Globus pallidus (tissue), 1 donor: ENCODE measurements at regions not wholly inside any gene's neighbourhood (a gene's known extent, or its start where the extent isn't known, plus 50 kb on each side); places are given as distances from the start of the nearest gene placed in this dataset.

Source experiments
- DNase-seq: peaks from one replicate; pipeline ENCODE4 v3.0.0-alpha.2; 2015; ENCODE audit warnings: low spot score

DNA sequence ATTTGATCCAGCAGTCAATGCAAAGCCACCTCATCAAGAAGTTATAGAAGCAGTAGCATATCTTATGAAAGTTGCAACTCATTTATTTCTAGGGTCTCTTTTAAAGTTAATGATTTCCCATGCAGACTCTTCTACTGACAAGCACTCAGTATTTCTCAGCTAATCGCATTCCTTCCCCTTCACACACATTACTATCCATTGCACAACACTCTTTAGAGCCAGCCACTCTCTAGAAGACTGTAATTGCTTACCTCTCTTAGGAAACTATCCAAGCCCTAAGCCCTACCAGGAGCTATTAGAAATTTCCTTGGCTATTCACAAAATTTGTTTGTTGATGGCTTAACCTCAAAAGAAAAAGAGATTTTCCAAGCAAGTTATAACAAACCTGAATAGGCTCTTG lies 106.0 kb downstream of the ADAMTS1 start:
- DNase-seq: no peak

DNA sequence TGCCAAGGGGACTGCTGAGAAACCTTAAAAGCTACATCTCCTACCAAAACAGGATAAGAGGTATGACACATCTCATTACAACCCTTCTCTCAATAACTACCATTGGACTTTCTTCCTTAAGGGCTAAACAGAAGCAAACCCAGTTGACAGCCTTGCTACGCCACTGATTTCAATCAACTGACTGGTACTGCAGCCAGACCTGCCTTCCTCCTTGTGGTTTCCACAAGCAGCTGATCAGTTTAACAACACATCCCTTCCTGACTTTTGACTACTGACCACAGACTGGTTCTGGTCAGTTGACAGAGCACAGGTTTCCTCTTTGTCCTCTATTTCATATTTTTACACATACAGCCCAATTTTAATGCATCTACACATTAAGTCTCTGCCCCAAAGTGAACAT lies 108.8 kb downstream of the ADAMTS1 start:
- DNase-seq: no peak

DNA sequence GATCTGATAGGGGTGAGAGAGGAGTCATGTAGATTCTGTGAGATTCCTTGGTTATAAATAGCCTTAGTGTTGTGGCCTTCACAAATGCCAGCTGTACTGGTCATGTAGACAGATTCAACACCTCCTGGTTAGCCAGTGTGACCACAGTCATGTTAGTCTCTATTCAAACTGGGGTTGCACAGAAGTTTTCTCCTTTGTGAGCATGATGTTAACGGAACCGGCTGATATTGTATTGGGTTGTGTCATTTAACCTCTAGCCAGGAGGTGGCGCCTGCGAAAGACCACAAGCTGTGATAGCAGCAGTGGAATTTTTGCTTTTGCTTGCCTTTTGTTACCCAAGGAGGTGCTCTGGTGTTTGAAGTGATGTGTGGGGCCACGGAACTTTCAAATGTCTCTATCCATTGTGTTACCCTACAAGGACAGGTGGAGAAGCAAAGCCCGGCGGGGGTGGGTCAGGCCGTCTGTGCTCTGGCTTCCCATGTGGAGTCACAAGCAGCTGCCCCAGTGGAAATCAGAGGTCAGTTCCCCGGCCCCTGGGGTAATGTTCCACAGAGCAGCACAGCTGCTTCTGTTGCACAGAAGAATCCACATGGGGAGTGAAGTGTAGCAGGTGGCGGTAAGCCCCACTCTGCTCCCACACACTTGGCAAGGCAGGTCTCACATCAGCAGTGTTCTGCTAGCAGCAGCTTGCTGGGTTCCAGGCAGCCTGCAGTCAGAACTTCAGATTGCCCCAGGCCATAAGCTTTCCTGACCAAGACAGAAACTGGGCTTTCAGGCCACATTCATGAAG lies 112.6 kb downstream of the ADAMTS1 start:
- peak; percentile 47 for DNase-seq

DNA sequence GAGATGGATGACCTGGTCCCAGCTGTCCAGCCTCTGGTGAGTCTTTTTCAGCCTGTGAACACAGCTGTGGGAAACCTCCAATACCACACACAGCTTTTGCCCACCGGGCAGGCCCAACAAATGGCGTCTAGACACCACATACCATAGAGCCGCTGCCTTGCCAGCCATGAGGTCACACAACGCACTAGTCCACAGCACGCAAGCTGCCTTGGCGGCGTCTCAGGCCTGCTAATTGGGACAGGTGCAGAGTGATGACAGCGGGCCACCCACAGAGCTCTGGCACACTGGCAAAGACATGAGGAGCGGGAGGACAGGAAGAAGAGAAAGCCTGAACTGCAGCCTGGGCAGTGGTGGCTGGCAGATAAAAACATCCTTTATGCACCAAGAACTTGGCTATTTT lies 125.5 kb downstream of the ADAMTS1 start:
- DNase-seq: no peak

DNA sequence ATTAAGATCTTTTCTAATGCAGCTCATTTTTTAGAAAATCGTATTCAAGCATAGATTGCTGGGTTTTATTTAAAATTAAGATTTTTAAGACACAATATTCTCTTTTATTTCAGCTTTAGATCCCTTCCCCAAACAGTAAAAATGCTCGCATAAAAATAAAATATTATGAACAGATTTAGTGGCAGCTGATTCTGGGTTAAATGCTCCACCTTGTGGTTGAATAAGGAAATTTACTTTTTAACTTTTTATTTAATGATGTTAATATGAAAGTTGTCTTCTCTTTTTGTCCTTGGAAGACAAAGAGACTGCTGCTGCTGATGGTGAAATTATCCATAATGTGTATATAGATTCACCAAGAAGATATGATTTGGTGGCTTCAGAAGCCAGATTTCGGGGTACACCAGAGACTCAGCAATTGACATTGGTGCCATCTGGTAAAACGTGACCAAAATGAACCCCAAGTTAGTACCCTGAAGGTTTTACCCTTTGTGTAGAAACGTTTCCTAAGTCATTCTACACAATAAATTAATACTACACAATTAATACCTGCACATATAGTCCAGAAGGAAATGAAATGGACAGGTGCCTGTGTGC lies 128.0 kb downstream of the ADAMTS1 start:
- peak; percentile 17 for DNase-seq

DNA sequence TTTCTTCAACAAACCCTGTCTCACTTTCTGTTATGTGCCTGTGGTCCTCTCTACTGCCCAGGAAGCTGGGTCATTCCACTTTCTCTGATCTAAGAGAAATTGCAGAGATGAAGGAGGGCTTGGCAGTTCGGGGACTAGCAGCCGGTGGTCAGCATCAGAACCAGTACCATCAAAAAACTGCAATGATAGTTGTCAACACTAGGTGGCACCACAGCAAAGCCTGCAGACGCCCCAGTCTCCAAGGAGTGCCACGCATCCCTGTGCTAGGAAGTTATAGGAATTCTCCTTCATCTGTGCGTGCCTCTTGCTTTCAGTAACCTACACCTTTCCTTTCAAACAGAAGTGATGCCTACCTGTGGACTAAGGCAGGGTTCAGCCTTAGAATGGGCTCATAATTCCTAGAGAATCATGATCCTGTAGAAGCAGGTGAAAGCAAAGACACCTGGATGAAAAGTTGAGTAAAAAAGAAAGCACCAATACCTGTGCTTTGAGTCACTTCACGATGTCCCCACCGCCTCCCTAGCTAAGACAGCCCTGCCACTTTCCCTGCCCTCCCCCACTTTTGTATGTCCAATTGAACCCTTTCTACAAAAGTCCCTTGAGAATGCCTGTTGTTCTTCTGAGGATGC lies 129.2 kb downstream of the ADAMTS1 start:
- peak; percentile 51 for DNase-seq

DNA sequence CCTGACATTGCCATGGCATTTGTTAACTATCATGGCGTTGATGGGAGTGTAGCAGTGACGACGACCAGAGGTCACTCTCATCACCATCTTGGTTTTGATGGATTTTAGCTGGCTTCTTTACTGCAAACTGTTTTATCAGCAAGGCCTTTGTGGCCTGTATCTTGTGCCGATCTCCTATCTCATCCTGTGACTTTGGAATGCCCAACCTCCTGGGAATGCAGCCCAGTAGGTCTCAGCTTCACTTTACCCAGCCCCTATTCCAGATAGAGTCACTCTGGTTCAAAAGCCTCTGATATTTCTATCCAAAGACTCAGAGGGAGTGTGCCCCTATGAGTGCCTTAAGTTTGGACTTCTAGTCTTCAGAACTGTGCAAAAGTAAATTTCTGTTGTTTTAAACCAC lies 130.1 kb downstream of the ADAMTS1 start:
- DNase-seq: no peak

DNA sequence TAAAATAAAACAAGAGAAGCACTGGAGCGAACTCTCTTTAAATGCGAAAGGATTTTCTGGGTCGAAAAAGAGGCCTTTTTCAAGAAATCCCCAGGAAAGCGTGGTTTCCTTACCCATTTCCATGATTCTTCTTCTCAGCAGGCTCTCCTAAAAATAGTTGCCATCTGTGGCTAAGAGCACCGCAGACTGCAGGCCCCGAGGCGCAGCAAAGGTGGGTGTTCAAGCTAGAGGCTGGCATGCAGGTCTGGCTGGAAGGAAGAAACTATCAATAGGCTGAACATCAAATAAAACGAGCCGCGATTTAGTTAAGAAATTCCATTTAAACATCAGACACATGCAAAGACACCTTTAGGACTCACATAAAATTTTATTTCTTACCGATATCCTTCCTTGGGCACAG lies 135.1 kb downstream of the ADAMTS1 start:
- DNase-seq: no peak

DNA sequence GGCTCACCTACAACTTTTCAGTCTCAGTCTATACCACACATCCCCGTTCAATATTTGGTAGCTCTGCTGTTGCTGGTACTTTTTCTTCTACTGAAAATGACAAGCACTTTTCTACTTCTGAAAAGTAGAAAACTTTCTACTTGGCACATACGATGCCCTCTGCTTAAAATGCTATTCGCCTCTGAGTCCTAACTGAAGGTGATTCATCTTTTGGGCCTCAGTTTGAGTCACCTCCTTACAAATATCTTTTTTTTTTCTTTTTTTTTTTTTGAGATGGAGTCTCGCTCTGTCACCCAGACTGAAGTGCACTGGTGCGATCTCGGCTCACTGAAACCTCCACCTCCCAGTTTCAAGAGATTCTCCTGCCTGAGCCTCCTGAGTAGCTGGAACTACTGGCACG lies 136.0 kb upstream of the CYYR1 start:
- no peak for DNase-seq

DNA sequence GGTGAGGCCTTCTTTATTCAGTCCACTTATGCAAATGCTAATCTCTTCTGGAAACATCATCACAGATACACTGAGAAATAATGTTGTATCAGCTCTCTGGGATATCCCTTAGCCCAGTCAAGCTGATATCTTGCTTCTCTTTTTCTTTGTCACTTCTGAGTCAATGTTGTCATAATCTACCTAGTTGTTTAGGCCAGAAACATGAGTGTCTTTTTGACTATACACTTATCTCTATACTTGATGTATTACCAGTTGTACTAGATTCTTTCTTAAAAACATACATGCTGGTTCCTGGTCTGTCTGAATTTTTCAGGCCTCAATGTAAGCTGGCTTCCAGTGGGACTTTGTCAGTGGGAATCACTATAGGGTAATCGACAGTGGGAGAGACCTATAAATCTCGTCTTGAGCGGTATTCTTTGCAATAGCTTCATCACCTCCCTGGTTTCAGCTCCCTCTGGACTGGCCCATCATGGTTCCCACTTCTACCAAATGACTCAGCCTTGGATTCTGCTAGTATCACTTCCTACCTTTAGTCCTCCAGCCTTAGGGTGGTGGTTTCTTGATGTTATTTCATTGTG lies 135.2 kb upstream of the CYYR1 start:
- no peak for DNase-seq

DNA sequence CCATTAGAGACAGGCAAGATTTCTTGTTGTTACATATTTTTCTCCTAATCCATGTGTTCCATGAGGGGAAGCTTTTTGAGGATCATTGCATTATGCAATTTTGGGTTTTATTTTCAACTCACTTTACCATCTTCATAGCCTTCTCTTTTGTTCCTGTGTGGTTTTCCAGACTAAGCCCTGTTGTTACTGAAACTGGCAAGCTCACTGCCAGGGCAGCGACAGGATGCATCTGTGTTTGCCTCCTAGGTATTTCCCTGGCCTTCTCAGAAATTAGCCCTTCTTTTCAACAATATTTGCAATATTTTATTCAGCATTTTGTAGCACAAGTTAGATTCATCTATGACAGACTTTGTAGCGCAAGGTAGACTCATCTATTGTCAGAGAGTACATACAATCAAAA lies 134.2 kb upstream of the CYYR1 start:
- DNase-seq: no peak

DNA sequence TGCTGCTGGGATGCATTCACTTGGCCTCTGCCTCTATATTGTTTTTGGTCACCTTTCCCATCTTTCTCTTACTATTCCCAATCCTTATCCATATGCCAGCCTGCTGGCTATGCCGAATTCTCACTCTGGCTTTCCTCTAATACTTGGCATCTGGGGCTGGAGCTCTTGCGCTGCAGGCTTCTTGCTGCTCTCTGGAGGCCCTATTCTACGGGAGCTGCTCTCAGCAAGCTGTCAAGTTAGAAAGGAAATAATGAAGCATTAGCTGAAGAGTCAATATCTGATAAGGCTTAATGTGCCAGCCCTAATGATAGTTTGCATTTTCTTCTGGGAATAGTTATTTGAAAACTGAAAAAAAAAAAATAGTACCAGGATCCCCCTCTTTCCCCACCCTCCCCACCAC lies 125.3 kb upstream of the CYYR1 start:
- no peak for DNase-seq

DNA sequence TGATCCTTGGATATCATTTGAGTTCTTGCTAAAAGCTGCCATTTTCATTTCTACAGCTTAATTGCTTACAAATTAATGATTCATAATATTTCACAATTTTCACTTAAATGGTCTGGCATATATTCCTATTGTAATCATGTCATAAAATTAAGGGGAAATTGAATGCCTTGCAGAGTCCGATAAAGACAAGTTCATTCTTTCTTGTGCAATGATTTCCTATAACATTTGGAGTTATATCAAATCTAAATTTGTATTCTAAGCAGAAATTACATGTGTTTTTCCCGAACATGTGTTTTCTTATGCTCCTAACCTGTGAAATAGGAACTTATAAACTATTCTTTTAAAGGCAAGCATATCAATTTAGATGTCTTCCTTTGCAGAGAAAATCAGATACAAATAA lies 118.3 kb upstream of the CYYR1 start:
- DNase-seq: no peak

DNA sequence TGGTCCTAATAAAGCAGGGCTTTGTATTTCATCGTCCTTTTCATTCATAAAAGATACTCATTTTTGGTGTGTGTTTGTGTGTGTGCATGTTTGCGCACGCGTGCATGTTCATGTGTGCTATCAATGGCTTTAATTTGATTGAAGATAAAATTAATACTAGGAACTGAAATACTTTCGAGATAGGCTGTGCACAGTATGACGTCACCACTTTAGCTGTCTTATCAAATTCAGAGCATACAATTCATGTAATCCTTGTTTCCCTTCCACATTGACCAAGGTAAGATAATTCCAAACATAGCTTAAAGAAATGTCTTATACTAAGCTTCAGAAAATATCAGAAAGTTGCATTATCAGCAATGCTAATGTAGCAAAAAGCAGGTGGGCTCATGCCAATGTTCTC lies 113.6 kb upstream of the CYYR1 start:
- DNase-seq: no peak

DNA sequence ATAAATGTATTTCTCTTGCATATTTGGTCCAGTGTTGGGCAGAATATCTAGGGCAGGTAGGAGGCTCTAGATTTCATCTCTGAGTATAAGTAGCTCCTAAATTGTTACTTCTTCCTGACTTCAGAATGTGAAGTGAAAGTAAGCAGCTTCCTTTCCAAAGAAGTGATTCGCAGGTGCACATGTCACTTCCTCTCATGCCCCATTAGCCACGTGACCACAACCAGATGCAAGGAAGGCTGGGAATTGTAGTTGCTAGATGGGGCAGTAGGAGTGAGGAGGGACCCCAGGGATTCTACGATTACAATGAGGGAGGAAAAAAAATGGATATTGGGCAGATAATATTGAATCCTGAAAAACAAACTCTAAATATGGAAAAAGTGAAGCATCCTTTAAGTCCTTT lies 113.2 kb upstream of the CYYR1 start:
- no peak for DNase-seq

DNA sequence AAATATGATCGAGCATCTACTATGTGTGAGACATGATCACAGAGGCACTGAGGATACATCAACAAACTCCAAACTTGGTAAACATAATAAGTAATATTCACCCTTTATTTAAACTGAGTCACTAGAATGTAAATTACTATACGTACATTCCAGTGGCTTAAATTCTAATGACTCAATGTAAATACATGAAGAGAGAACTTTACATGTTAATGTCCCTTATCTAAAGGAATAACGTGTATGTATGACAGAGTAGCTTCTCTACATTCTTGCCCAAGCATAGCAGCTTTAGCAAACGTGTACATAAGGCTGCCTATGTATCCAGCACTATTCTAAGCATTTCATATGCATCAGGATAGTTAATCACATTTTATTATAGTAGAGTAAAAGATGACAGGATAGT lies 111.8 kb upstream of the CYYR1 start:
- DNase-seq: no peak

DNA sequence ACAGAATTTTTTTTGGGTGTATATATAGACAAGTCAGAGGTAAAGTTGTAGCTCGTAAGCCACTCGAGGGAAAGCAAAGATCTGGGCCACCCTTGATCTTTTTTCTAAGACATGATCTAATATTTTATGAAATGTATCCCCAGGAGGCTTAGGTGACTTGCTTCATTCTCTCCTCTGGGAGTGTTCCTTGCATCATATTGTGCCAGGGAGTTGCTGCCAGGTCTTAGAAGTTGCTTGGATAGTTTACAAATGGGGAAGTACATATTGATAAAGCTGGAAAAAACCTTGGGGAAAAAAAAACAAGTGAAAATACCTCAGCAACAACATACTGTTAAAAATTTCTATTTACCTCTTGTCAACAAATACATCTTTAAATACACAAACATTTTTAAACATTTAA lies 110.9 kb upstream of the CYYR1 start:
- no peak for DNase-seq

DNA sequence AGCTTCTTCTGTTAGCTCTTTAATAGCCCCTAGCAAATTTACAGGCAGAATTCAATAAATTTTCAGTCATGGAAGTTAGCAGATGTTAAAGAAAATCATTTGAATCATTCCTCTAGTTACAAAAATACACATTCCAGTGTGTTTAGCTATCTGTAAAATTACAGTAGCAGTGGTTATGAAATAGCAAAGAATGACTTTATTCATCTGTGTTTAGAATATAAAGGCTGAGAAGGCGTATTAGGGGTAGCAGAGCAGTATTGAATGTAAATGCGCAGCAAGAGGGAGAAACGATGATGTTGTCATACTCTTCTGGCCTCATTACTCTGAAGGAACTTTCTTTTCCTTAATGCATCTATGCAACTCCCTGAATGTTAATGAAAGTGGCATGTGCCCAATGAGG lies 106.2 kb upstream of the CYYR1 start:
- DNase-seq: no peak

DNA sequence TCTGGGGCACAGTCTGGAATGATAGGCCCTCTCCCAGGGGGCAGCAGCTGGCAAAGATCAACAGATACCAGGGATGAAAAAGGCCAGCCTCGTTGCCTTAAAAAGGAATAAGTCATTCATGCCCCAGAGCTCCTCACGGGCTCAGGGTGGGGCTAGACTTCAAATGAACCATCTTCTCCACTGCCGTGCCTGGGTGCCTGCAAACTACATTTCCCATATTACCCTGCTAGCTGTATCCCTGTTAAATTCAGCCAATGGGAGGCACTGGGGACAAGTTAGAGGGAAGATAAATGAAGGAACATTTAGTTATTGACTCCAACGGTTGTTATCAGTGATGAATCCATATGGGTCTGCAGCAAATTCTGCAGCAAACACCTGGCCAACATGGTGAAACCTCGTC lies 101.2 kb upstream of the CYYR1 start:
- DNase-seq: no peak

DNA sequence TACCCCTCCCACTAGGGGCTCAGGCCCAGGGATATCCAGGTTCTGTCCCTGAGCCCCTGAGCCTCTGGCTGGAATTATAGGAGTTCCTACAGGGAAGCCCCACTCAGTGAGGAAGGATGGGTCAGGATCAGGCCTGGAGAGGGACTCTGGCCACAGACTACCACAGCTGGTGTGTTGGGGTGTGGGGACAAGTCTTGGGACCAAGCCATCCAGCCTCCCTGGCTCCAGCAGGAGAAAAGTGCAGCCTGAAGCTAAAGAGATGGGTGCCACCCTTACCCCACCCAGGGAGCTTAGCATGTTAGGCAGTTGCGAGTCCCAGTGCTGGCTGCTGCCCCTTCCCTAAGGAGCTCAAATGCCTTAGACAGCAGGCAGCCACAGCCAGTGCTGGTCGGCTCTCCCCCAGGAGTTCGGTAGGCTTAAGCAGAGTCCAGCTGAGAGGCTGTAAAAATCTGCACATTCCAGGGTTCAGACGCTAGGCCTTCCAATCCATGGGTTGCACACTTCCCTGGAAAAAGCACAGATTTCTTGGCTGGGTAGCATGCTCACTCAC lies 96.2 kb upstream of the CYYR1 start:
- DNase-seq: no peak

DNA sequence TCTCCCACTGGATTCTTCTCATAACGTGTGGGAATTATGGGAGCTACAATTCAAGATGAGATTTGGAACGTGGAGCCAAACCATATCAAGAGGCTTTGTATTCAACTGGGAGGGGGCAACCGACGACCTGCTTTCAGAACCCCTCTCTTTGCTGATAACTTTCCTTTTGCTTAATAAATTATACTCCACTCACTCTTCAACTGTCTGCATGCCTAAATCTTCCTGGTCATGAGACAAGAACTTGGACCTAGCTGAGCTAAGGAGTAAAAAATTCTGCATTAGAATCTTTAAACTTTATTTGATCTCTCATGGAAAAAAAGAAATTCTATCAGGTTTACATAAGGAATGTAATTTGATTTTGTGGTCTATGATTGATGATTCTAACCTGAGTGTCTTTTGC lies 86.7 kb upstream of the CYYR1 start:
- DNase-seq: no peak

DNA sequence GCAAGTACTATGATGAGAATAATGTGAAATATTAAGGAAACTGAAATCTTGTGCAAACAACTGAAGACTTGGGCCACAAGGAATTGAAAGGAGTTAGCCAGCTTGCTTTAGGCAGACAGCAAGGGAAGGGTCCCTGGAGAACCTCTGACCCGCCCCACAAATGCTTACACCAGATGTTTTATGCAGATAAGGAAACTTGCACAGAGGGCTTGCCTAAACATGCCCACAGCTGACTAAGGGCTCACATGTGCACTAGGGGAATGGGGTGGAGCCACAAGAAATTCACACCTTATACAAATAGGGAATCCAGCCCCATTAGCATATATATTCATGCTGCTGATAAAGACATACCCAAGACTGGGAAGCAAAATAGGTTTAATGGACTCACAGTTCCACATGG lies 86.1 kb upstream of the CYYR1 start:
- no peak for DNase-seq

DNA sequence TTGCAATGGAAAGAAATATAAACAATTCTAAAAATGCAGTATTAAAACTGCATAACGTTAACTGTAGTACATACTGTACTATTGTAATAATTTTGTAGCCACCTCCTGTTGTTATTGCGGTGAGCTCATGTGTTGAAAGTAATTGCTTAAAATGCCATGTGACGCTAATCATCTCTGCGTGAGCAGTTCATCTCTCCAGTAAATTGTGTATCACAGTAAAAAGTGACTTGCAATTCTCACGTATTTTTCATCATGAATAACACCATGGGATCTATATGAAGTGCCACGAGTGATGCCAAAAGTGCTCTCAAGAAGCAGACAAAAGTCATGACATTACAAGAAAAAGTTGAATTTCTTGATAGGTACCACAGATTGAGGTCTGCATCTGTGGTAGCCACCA lies 82.4 kb upstream of the CYYR1 start:
- DNase-seq: no peak
